Kidney tubule cell (primary cell): ENCODE measurements at regions not wholly inside any gene's neighbourhood (a gene's known extent, or its start where the extent isn't known, plus 50 kb on each side); places are given as distances from the start of the nearest gene placed in this dataset.
"Not testable (repeated sequence)": the region's sequence is repeated elsewhere in the genome, so short reads cannot be mapped to it uniquely, and the experiment has no call there.

ENCODE experiments used
- DNase-seq: peaks from one replicate; pipeline ENCODE4 v3.0.0-alpha.2; 2018; ENCODE audit warnings: low spot score

- no peak for DNase-seq
Observed at GRCh38 chr12:90502070-90502469, 452.9 kb downstream of the CCER1 start.

- no peak for DNase-seq
Observed at GRCh38 chr12:90501412-90501811, 453.6 kb downstream of the CCER1 start.

GRCh38 chr12:90499795-90500194, 455.2 kb downstream of the CCER1 start:
- DNase-seq: no peak

- no peak for DNase-seq
Observed at GRCh38 chr12:90497923-90498545, 456.9 kb downstream of the CCER1 start.

DNA sequence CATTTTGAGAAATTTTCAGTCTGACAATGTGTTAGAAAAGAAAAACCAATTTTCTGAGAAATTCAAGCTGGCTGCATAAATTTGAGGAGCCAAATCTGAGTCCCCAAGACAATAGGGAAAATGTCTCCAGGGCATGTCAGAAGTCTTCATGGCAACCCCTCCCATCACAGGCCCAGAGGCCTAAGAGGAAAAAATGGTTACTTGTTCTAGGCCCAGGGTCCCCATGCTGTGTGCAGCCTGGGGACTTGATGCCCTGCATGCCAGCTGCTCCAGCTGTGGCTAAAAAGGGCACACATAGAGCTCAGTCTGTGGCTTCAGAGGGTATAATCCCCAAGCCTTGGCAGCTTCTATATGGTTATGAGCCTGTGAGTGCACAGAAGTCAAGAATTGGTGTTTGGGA, 464.6 kb downstream of the CCER1 start:
- DNase-seq: no peak

DNA sequence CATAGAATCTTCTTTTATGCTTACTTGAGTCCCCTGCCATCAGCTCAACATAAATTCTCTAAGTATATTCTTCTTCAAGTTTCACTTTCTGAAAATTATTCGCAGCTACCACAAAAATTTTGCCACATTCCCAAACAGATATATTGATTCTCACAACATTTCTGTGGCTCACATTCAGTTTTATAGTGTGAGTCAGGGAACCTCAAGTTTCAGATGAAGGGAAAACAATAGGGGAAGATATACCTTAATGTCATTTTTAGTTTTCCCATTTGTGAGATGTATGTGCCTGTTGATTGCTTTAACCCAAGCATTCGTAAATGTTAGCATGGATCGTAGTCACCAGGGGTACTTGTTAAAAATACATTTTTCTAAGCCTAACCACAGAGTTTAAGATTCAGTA, 465.8 kb downstream of the CCER1 start:
- DNase-seq: no peak

- no peak for DNase-seq
Observed at GRCh38 chr12:90485560-90485959, 469.4 kb downstream of the CCER1 start.

- no peak for DNase-seq
Observed at GRCh38 chr12:90484094-90484493, 470.9 kb downstream of the CCER1 start.

GRCh38 chr12:90481748-90482147, 473.2 kb downstream of the CCER1 start:
- no peak for DNase-seq

DNA sequence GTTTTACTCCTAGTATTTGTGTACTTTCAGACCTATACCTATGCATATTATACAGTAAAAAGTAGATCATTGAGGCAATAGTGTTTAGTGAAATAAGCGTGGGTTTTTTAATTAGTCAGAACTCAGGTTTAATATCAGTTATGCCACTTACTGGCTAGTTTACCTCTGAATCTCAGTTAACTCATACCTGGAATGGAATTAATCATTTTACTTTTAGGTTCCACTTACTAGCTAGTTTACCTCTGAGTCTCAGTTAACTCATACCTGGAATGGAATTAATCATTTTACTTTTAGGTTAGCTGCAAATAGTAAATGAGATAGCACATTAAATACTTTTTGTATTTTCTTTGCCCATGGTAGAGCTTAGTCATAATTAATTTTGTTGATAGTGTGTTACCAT, 475.7 kb downstream of the CCER1 start:
- no peak for DNase-seq

GRCh38 chr12:90473831-90474230, 481.1 kb downstream of the CCER1 start:
- no peak for DNase-seq

DNA sequence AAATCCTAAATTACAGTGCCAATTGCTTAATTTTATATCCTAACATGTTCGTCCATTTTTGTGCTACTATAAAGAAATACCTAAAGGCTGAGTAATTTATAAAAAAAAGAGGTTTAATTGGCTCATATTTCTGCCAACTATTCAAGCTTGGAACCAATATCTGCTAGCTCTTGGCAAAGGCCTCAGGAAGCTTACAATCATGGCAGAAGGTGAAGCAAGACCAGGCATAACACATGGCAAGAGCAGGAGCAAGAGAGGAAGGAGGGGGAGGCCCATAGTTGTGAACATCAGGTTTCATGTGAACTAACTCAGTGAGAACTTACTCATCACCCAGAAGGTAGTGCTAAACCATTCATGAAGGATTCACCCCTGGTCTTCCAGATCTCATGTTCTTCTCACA, 494.3 kb downstream of the CCER1 start:
- no peak for DNase-seq

GRCh38 chr12:90456248-90456647, 498.7 kb downstream of the CCER1 start:
- DNase-seq: no peak

DNA sequence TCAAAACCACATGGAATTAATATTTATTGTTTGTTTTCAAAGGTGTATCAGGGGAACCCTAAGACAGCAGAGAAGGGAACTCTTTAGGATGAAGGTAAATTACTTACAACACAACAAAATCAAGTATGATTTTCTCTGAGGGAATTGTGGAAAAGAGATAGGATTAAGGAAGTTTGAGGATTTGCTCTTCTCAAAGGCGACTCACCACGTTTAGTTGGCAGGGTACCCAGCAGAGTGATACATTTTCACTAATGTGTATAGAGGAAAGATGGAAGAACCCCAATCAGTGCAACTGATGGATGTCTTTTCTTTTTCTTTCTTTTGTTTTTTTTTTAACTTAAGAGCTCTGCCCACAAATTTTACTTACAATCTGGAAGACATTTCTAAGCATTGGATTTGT, 499.2 kb downstream of the CCER1 start:
- no peak for DNase-seq

DNA sequence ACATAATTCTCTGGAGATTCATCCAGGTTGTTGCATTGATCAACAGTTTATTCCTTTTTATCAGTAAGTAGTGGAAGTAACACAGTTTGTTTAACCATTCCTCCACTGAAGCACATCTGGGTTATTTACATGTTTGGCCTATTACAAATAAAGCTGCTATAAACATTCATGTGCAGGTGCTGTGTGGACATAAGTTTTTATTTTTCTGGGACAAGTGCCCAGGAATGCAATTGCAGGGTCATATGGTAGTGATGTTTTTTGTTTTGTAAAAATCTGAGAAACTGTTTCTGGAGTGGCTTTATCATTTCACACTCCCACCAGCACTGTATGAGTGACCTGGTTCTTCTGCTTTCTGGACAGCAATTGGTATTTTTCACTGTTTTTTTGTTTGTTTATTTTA, 505.4 kb downstream of the CCER1 start:
- no peak for DNase-seq

GRCh38 chr12:90443466-90443865, 511.5 kb downstream of the CCER1 start:
- DNase-seq: not testable (repeated sequence)

GRCh38 chr12:90441431-90441830, 513.5 kb downstream of the CCER1 start:
- DNase-seq: no peak

DNA sequence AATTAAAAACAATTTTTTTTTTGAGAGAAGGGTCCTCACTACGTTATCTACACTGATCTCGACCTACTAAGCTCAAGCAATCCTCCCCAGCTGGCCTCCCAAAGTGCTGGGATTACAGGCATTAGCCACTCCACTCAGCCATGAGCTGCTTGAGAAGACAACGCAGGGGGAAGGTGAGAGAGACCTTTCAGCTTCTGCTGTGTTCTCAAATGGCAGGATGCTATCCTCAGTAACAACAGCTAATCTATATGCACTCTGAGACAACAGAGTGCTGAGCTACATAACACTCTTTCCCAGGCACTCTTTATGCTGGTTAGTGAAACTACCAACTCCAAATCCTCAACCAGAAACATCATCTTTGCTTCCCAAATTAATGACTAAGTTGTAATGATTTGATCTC, 526.1 kb downstream of the CCER1 start:
- no peak for DNase-seq

DNA sequence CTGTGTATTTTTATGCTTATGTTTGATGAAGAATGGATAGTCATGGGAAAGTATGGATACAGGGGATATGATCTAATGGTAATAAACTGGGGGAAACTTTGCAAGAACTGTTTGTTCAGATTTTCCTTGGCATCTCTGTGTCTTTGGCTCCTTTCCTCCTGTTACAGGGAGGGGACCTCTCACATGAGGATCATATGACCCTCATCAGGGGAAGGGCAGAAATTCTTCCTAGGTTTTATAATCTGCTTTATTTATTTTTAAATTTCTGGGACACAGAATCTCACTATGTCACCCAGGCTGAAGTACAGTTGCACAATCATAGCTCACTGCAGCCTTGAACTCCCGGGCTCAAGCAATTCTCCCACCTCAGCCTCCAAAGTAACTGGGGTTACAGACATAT, 526.5 kb downstream of the CCER1 start:
- no peak for DNase-seq

DNA sequence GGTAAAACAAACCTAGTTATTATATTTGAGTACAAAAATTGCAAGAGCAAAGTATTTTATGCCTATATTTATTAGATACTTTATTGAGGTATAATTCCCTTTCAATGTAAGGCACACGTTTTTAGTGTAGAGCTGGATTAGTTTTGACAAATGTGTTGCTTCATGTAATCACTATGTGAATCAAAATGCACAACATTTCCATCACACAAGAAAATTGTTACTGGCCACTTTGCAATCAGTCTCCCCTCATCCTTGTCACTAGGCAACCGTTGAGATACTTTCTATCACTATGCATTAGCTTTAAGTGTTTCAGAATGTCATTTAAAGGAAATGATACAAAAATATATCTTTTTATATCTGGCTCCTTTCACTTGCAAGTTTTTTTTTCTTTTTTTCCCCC, 531.0 kb downstream of the CCER1 start:
- no peak for DNase-seq

- no peak for DNase-seq
Observed at GRCh38 chr12:90410962-90411361, 544.0 kb downstream of the CCER1 start.

- no peak for DNase-seq
Observed at GRCh38 chr12:90407841-90408240, 547.1 kb downstream of the CCER1 start.

- no peak for DNase-seq
Observed at GRCh38 chr12:90404071-90404470, 550.9 kb downstream of the CCER1 start.

- no peak for DNase-seq
Observed at GRCh38 chr12:90401185-90401584, 553.8 kb downstream of the CCER1 start.

GRCh38 chr12:90399357-90399756, 555.6 kb downstream of the CCER1 start:
- DNase-seq: peak; percentile 17
